ENCODE measurements at regions not wholly inside any gene's neighbourhood (a gene's known extent, or its start where the extent isn't known, plus 50 kb on each side); places are given as distances from the start of the nearest gene placed in this dataset.

DNA sequence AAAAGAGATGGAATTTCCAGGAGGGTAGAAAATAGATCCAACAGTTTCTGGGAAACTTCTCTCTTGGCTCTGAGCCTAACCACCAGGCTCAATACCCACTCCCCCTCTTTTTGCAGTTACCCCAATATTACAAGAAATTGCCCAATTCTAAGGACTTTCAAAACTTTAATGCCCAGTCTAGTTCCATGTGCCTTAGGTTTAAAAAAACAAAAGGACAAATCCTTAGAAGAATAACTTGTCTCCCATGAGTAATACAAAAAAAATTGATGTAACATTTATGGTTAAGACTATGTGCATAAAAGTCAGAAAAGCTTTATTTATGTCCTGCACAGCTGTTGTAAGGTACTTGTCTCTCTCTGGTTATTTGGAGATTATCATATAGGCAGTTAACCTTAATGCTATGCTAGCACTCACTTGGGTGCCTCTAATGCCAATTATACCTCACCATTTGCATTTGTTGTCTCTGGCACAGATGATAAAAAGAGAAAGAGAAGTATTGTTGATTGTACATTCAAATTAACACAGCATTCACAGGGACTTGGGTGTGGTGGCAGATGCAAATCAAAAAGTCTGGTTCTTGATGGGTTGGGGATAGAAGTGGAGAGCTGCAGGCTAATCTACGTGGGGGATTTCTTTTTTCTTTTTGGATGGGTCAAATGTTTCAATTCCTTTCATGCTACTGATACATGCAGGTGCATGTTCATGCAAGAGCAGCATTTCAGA is 159.4 kb downstream of the PIK3R1 start:
- ChIA-PET POLR2A (no interaction called here), CTCF (ENCODE audit: low intra/inter-chr PET ratio, low total read pairs) (no interaction called here)
- H3K9ac ChIP-seq (ENCODE audit: insufficient read depth, low read depth, low read length): no peak overlapping the region
- H3K27me3 ChIP-seq (ENCODE audit: control insufficient read depth in 1 of 2, insufficient read depth in 2 of 2, low read length in 2 of 2): peaks cover 0 to 20% of the 10 kb centered on the region in 2 experiments; a peak in 1 of 5 replicates
- TF ChIP-seq, protein P1, sequence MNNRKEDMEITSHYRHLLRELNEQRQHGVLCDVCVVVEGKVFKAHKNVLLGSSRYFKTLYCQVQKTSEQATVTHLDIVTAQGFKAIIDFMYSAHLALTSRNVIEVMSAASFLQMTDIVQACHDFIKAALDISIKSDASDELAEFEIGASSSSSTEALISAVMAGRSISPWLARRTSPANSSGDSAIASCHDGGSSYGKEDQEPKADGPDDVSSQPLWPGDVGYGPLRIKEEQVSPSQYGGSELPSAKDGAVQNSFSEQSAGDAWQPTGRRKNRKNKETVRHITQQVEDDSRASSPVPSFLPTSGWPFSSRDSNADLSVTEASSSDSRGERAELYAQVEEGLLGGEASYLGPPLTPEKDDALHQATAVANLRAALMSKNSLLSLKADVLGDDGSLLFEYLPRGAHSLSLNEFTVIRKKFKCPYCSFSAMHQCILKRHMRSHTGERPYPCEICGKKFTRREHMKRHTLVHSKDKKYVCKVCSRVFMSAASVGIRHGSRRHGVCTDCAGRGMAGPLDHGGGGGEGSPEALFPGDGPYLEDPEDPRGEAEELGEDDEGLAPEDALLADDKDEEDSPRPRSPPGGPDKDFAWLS (CRISPR knock-in tag; IDR thresholded peaks at IDR 0.05; ENCODE audit: borderline replicate concordance): no peak
- no peaks in the 10 kb centered on the region for H3K9me3 ChIP-seq (ENCODE audit: low read length)
- H2AFZ ChIP-seq (ENCODE audit: low read length): no peak overlapping the region
- in situ Hi-C loops (cut with HindIII; ENCODE audit: extremely low pct_ligation_motif_present, low pct_unique_long_range_greater_than_20kb): no loop called here
- no peaks in the 10 kb centered on the region for H3K36me3 ChIP-seq (replicated peaks in 1 of 2; ENCODE audit: control insufficient read depth in 1 of 2, insufficient read depth in 2 of 2, low read length in 2 of 2)
- DNase-seq (ENCODE audit: low spot score) (no peak), ATAC-seq (no peak), FAIRE-seq (no peak)
- WGBS (ENCODE audit: low lambda C conversion rate): 0% methylated on average over 1 of the region's 1 CpG
- H3K4me3 ChIP-seq (replicated peaks in 1 of 3; ENCODE audit: insufficient read depth in 1 of 3, low read depth in 2 of 3, low read length in 3 of 3): no peak overlapping the region
- H3K27ac ChIP-seq (ENCODE audit: extremely low read length, insufficient read depth, low read length): no peak overlapping the region
- no peaks in the 10 kb centered on the region for H4K20me1 ChIP-seq (ENCODE audit: insufficient read depth, low read length)
- no peaks in the 10 kb centered on the region for H3K4me1 ChIP-seq (ENCODE audit: insufficient read depth, low read length)
- no peaks in the 10 kb centered on the region for H3K79me2 ChIP-seq (ENCODE audit: insufficient read depth, low read length)
- no peak overlapping the region for H3K4me2 ChIP-seq (ENCODE audit: low read depth, low read length)
- no TSS peak for BruUV-seq (replicated peaks)
- intact Hi-C loops (cut with micrococcal nuclease; ENCODE audit: unreplicated experiment): no loop called here

GRCh38 chr5:68375540-68375939 is 160.0 kb downstream of the PIK3R1 start:
- intact Hi-C loops (cut with micrococcal nuclease; ENCODE audit: unreplicated experiment): no loop called here
- ATAC-seq (no peak), DNase-seq (ENCODE audit: low spot score) (no peak), FAIRE-seq (no peak)
- 0% methylated on average over 3 of the region's 3 CpGs for WGBS (ENCODE audit: low lambda C conversion rate)
- ChIA-PET CTCF (ENCODE audit: low intra/inter-chr PET ratio, low total read pairs) (no interaction called here), POLR2A (no interaction called here)
- BruUV-seq (replicated peaks): no TSS peak
- H3K9me3 ChIP-seq (ENCODE audit: low read length): no peaks in the 10 kb centered on the region
- H3K27ac ChIP-seq (ENCODE audit: extremely low read length, insufficient read depth, low read length): no peak overlapping the region
- no peaks in the 10 kb centered on the region for H3K79me2 ChIP-seq (ENCODE audit: insufficient read depth, low read length)
- no peak overlapping the region for H3K9ac ChIP-seq (ENCODE audit: insufficient read depth, low read depth, low read length)
- H3K4me3 ChIP-seq (replicated peaks in 1 of 3; ENCODE audit: insufficient read depth in 1 of 3, low read depth in 2 of 3, low read length in 3 of 3): no peak overlapping the region
- H3K27me3 ChIP-seq (ENCODE audit: control insufficient read depth in 1 of 2, insufficient read depth in 2 of 2, low read length in 2 of 2): peaks cover 0 to 17% of the 10 kb centered on the region in 2 experiments; a peak in 1 of 5 replicates
- H3K4me1 ChIP-seq (ENCODE audit: insufficient read depth, low read length): no peaks in the 10 kb centered on the region
- no peaks in the 10 kb centered on the region for H4K20me1 ChIP-seq (ENCODE audit: insufficient read depth, low read length)
- no peak overlapping the region for H2AFZ ChIP-seq (ENCODE audit: low read length)
- H3K4me2 ChIP-seq (ENCODE audit: low read depth, low read length): no peak overlapping the region
- H3K36me3 ChIP-seq (replicated peaks in 1 of 2; ENCODE audit: control insufficient read depth in 1 of 2, insufficient read depth in 2 of 2, low read length in 2 of 2): no peaks in the 10 kb centered on the region
- in situ Hi-C loops (cut with HindIII; ENCODE audit: extremely low pct_ligation_motif_present, low pct_unique_long_range_greater_than_20kb): no loop called here
- no peak for TF ChIP-seq TBX3 (IDR thresholded peaks at IDR 0.05; ENCODE audit: borderline replicate concordance)
- TF ChIP-seq GPN1 (CRISPR knock-in tag; IDR thresholded peaks at IDR 0.05; ENCODE audit: borderline replicate concordance): no peak
- TF ChIP-seq ZNF639 (CRISPR knock-in tag; conservative IDR thresholded peaks at IDR 0.05): no peak
- no peak for TF ChIP-seq DZIP1 (CRISPR knock-in tag; IDR thresholded peaks at IDR 0.05)
- TF ChIP-seq MZF1 (CRISPR knock-in tag; IDR thresholded peaks at IDR 0.05; ENCODE audit: borderline replicate concordance): no peak
- TF ChIP-seq ATF7-NPFF (CRISPR knock-in tag; IDR thresholded peaks at IDR 0.05; ENCODE audit: low read depth): no peak
- no peak for TF ChIP-seq ZUFSP (CRISPR knock-in tag; IDR thresholded peaks at IDR 0.05; ENCODE audit: borderline replicate concordance)
- TF ChIP-seq SRF (IDR thresholded peaks at IDR 0.05; ENCODE audit: low read depth, low read length): no peak
- TF ChIP-seq KDM1A (CRISPR knock-in tag; IDR thresholded peaks at IDR 0.05): no peak

Data from HepG2 (cell line).